Fibroblast of mammary gland (primary cell): ENCODE measurements at regions not wholly inside any gene's neighbourhood (a gene's known extent, or its start where the extent isn't known, plus 50 kb on each side); places are given as distances from the start of the nearest gene placed in this dataset.

ENCODE experiments used
- DNase-seq: peaks from one replicate; pipeline ENCODE4 v3.0.0-alpha.2; 2010; ENCODE audit warnings: low read depth
- H3K4me3 ChIP-seq: 2 replicates; pipeline ENCODE4 v1.5.1; 2011; ENCODE audit warnings: low read depth, mild to moderate bottlenecking, low read length, moderate library complexity; ENCODE audit not compliant: control insufficient read depth
- TF ChIP-seq, protein P1 (sequence below): conservative IDR thresholded peaks from 2 replicates; pipeline ENCODE4 v1.5.1; 2011; ENCODE audit warnings: low read depth, low read length, inconsistent platforms; ENCODE audit not compliant: control insufficient read depth, insufficient read depth

DNA sequence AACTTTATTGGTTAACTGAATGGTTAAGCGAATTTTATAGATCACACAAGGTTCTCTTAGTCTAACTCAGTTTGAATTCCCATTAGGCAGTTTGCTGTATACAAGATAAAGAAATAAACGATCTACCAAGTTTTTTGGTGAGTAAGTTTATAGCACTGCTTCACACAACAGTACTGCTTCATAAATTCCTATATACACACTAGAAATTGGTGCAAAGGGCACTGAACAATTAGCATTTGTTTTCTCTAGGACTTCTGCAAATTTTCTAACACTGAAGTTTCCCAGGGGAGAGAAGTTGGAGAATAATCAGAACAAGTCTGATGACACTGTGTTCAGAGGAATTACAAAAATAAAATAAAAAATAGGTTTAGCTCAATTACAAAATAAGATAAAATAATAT is 1138.8 kb upstream of the PCDH9 start:
- H3K4me3 ChIP-seq, result no peak overlapping the region
- TF ChIP-seq, protein P1, sequence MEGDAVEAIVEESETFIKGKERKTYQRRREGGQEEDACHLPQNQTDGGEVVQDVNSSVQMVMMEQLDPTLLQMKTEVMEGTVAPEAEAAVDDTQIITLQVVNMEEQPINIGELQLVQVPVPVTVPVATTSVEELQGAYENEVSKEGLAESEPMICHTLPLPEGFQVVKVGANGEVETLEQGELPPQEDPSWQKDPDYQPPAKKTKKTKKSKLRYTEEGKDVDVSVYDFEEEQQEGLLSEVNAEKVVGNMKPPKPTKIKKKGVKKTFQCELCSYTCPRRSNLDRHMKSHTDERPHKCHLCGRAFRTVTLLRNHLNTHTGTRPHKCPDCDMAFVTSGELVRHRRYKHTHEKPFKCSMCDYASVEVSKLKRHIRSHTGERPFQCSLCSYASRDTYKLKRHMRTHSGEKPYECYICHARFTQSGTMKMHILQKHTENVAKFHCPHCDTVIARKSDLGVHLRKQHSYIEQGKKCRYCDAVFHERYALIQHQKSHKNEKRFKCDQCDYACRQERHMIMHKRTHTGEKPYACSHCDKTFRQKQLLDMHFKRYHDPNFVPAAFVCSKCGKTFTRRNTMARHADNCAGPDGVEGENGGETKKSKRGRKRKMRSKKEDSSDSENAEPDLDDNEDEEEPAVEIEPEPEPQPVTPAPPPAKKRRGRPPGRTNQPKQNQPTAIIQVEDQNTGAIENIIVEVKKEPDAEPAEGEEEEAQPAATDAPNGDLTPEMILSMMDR, result no peak
- DNase-seq, result no peak

DNA sequence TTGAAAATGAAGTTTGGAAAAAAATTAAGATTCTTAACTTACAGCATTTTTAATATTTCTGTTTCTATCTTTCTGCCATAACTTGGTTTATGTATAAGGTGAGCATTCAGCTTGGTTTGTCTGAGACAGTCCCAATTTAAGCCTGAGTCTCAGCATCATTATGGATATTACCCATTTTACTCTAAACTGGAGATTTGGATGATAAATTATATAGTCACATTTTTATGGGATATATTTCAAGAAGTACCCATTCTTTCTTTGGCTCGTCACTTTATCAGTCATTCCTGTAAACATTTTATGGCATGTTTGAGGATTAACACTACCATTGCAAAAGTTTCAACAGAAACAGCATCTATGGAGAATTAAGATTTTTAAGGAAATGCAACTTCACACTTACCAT is 1129.0 kb upstream of the PCDH9 start:
- no peak for DNase-seq
- TF ChIP-seq, protein P1, result no peak
- H3K4me3 ChIP-seq, result no peak overlapping the region

DNA sequence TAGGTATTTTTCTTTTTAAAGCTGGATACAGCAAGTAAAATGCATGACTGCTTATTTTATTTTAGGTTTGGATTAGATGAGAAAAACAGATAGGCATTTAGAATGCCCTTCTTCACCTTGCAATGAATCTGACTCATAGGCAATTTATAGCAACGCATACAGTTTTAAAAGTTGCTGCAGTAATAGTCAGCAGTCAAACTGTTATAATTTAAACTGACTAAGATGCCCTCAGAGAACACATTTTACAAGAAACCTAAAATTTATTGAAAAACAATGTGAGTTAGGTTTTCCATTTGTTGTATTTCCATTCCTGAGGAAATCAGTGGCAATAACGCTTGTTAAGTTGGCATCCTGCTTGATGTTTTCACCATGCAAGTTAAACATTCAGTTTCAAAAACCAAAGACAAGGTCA is 1128.2 kb upstream of the PCDH9 start:
- H3K4me3 ChIP-seq, result no peak overlapping the region
- no peak for DNase-seq
- TF ChIP-seq, protein P1, result no peak

DNA sequence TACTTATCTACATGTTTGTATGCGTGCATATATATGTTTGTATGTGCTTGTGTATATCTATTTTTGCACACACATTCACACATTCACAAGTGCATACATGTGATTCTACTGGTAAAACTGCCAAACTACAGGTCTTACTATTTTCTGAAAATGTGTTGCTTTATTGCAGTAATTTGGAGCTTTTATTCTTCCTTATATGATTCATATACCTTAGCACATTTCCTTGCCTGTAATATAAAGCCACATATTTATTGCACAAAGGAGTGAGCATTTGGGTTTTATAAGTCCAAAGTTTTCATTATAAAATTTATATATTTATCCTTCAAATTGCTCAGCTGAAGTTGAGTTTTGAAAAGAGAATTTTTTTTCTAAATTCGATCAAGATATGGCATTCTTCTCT is 1120.4 kb upstream of the PCDH9 start:
- DNase-seq, result no peak
- TF ChIP-seq, protein P1, result no peak
- no peak overlapping the region for H3K4me3 ChIP-seq

- TF ChIP-seq, protein P1, result no peak
- DNase-seq, result no peak
- no peak overlapping the region for H3K4me3 ChIP-seq
These were observed 1117.1 kb upstream of the PCDH9 start for GRCh38 chr13:68347220-68347619.

DNA sequence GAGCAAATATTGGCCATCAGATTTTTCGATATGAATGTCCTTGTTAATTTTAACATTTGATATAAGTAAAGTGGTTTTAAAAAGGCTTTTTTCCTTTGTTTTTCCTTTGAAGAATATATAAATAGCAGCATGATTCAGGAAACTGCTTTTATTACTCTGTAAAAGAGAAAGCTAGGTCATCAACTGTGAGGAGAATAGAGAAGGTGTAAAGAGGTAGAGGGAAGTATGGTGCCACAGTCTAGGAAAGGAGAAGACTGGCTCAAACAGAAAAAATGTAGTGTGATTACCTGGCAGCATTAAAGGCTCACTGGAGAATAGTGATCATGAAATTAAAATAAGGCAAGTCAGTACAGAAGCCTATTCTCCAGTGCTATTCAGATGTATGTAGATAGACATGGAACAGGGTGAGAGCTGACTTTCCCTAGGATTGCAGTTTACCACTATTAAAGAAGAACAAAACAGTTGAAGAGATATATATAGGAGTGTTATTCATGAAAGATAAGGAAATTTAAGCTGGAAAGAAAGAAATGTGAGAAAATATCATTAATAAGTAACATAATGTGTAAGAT is 1115.9 kb upstream of the PCDH9 start:
- no peak for DNase-seq
- TF ChIP-seq, protein P1, result no peak
- no peak overlapping the region for H3K4me3 ChIP-seq

DNA sequence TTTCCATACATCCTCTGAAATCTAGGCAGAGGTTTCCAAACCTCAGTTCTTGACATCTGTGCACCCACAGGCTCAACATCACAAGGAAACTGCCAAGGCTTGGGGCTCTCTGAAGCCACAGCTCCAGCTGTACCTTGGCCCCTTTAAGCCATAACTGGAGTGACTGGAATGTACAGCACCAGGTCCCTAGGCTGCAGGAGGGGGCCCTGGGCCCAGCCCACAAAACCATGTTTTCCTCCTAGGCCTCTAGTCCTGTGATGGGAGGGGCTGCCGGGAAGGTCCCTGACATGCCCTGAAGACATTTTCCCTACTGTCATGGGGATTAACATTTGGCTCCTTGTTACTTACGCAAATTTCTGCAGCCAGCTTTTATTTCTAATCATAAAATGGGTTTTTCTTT is 1093.0 kb upstream of the PCDH9 start:
- no peak overlapping the region for H3K4me3 ChIP-seq
- no peak for DNase-seq
- TF ChIP-seq, protein P1, result no peak
